ENCODE measurements at regions not wholly inside any gene's neighbourhood (a gene's known extent, or its start where the extent isn't known, plus 50 kb on each side); places are given as distances from the start of the nearest gene placed in this dataset.

DNA sequence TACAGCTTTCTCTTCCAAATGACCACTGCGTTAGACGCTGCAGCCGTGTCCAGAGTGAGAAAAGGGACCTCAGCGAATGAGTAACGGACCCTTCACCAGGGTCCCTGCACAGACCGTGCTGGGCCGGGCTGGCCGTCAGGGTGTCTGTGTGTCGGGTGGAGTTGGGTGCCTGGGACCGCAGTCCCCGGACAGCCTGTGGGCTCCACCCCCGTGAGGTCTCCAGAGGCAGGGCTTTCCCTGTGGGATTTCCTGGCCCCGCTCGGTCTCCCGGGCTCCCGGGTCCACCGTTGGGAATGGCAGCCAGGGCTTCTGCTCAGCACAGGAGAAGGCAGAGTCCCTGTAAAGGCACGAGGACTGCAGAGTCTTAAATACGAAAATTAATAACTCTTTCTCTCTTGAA is 509.7 kb downstream of the TCERG1L start:
- no peak for TF ChIP-seq EZH2 (IDR thresholded peaks at IDR 0.05; ENCODE audit: insufficient read depth, poor library complexity, severe bottlenecking)
- TF ChIP-seq EZH2phosphoT487 (IDR thresholded peaks at IDR 0.05; ENCODE audit: insufficient read depth, low read depth), result no peak

All from GM23248 (cell line).